Lung (tissue), 11 donors: ENCODE measurements at regions not wholly inside any gene's neighbourhood (a gene's known extent, or its start where the extent isn't known, plus 50 kb on each side); places are given as distances from the start of the nearest gene placed in this dataset.

Source experiments
- ATAC-seq: fragments of 200-7000 bp; cut with Tn5 transposase; one replicate; pipeline ENCODE4 v1.9.1; 2020; ENCODE audit warnings: moderate number of reproducible peaks; ENCODE audit not compliant: insufficient read depth, low FRiP score
- DNase-seq, 3 donors: peaks; one replicate each; pipeline ENCODE4 v3.0.0-alpha.2; 2013 to 2017
- H3K27ac ChIP-seq, 2 donors: one replicate each; pipeline ENCODE4 v1.5.1; 2013; ENCODE audit warnings: mild to moderate bottlenecking in 2 of 2, moderate library complexity in 2 of 2, control low read depth in 1 of 2, inconsistent platforms in 1 of 2, low read depth in 1 of 2, low read length in 1 of 2
- H3K27me3 ChIP-seq, 3 donors: one replicate each; pipeline ENCODE4 v1.5.1; 2013; ENCODE audit warnings: low read length in 2 of 3; ENCODE audit not compliant: control insufficient read depth in 3 of 3, insufficient read depth in 3 of 3
- H3K36me3 ChIP-seq, 4 donors: one replicate each; pipeline ENCODE4 v1.5.1; 2013; ENCODE audit warnings: low read length in 4 of 4, mild to moderate bottlenecking in 1 of 4, moderate library complexity in 1 of 4; ENCODE audit not compliant: control insufficient read depth in 4 of 4, insufficient read depth in 4 of 4
- H3K4me1 ChIP-seq, 5 donors: one replicate each; pipeline ENCODE4 v1.5.1; 2013; ENCODE audit warnings: low read length in 5 of 5, mild to moderate bottlenecking in 2 of 5, moderate library complexity in 1 of 5; ENCODE audit not compliant: control insufficient read depth in 5 of 5, insufficient read depth in 5 of 5
- H3K4me3 ChIP-seq: one replicate; pipeline ENCODE4 v1.5.1; 2013; ENCODE audit warnings: mild to moderate bottlenecking, control low read depth, moderate library complexity
- H3K9ac ChIP-seq, 2 donors: one replicate each; pipeline ENCODE4 v1.5.1; 2013; ENCODE audit warnings: low read length in 2 of 2, control low read depth in 1 of 2; ENCODE audit not compliant: insufficient read depth in 1 of 2
- H3K9me3 ChIP-seq, 4 donors: one replicate each; pipeline ENCODE4 v1.5.1; 2013; ENCODE audit warnings: low read length in 3 of 4, mild to moderate bottlenecking in 1 of 4, moderate library complexity in 1 of 4; ENCODE audit not compliant: control insufficient read depth in 4 of 4, insufficient read depth in 3 of 4
- CTCF ChIP-seq: IDR thresholded peaks from 2 replicates; pipeline ENCODE4 v1.5.1; 2012; ENCODE audit warnings: mild to moderate bottlenecking; ENCODE audit errors: control extremely low read depth, extremely low read depth
- WGBS, 2 donors: extraction: QIAGEN DNeasy Blood & Tissue Kit; methylation state at CpG; one replicate each; pipeline ENCODE4 v1.1.7; 2013; 5-methylcytosine and 5-hydroxymethylcytosine counted together
- donor health status: control.
- donor health status: control.
- donor health status: Bipolar disorder and iron deficiency.
- donor health status: healthy.
- donor health status: DM: yes; HTN: yes; CAD: no.

DNA sequence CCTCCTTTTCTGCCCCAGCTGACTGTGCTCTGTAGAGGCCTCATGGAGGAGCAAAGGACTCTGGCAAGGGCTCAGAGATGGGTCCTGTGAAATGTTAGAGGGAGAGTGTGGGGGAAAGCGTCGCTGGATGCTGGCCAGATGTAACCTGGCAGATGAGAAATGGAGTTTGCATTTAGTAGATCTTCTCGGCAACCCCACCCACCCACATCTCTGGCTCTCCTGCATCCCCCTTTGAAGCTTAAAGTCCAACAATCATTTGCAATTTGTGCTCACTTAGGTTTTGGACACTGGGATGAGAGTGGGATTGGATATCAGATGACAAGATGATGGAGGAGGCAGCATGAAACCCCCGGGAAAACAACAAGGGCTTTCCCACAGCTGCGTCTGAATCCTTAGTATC lies 523.6 kb upstream of the MCTP2 start:
- TF ChIP-seq CTCF, result no peak
- no peak overlapping the region for H3K9ac ChIP-seq
- H3K27me3 ChIP-seq, result no peaks in the 10 kb centered on the region
- no peak for DNase-seq
- H3K4me1 ChIP-seq, result no peaks in the 10 kb centered on the region
- no peak overlapping the region for H3K27ac ChIP-seq
- no peak for ATAC-seq
- 61 to 81% methylated on average over 5 of the region's 5 CpGs for WGBS, 2 donors
- H3K4me3 ChIP-seq, result no peak overlapping the region
- H3K9me3 ChIP-seq, result no peaks in the 10 kb centered on the region
- no peaks in the 10 kb centered on the region for H3K36me3 ChIP-seq

DNA sequence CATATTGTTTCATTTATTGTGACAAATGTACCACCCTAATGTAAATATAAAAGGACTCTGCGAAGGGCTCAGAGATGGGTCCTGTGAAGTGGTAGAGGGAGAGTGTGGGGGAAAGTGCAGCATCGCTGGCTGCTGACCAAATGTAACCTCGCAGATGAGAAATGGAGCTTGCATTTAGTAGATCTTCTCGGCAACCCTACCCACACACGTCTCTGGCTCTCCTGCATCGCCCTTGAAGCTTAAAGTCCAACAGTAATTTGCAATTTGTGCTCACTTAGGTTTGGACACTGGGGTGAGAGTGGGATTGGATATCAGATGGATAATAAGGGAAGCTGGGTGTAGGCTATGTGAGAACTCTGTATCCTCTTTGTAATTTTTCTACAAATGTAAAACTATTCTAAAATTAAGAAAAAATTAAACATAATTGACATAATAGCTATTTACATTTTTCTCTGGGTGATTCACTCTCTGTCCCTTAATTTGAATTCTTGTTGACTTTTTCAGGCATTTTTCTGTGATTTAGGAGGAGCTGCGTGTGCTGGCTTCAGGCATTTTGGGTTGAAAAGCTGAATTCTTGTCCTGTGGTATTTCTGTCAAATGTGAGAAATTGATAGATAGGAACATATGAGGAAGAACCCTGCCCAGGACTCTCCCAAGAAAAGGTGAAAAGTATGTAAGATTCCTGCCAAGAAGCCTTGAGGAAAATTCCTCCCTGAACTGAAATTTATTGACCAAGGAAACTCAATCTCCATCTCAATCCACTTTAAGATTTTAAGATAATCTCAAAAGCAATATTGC lies 524.7 kb upstream of the MCTP2 start:
- Histone ChIP-seq H3K4me1 (no peaks in the 10 kb centered on the region), H3K36me3 (no peaks in the 10 kb centered on the region), H3K9me3 (no peaks in the 10 kb centered on the region), H3K9ac (no peak overlapping the region), H3K4me3 (no peak overlapping the region), H3K27me3 (no peaks in the 10 kb centered on the region), H3K27ac (no peak overlapping the region)
- no peak for TF ChIP-seq CTCF
- peak in 1 of 3 donors; percentile 10 for DNase-seq
- 74 to 78% methylated on average over 7 of the region's 7 CpGs for WGBS, 2 donors
- ATAC-seq, result no peak

DNA sequence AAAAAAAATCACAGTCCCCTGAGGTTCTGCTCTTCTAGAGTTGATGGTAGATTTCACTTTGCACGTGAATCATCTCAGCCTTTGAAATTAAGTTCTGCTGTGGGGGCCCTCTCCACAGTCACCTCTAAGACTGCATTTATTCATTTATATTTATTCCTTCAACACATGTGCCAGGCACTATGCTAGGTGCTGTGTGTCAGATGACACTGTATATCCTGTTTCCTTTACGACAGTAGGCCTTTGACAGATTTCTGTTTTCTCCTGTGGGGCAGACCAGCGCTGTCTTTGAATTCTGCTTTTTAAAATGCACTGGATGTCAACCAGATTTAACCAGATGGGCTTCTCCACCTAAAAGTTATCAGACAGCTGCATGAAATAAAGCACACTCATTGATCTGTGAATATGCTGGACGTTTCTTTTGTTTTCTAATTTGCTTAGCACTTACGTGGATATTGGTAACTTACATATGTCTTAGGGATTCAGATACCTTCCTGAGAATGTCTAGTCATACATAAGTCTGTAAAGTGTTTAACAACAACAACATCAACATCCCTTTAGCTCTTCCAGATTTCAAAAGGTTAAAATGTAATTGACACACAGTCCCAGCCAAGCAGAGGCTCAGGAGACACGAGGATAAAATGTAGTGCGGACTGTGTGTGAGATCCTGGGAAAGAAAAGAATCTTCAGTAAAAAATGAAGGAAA lies 525.5 kb upstream of the MCTP2 start:
- peak in 1 of 3 donors; percentile 7 for DNase-seq
- Histone ChIP-seq H3K36me3 (no peaks in the 10 kb centered on the region), H3K27me3 (no peaks in the 10 kb centered on the region), H3K9ac (no peak overlapping the region), H3K9me3 (no peaks in the 10 kb centered on the region), H3K4me3 (no peak overlapping the region), H3K27ac (no peak overlapping the region), H3K4me1 (no peaks in the 10 kb centered on the region)
- no peak for TF ChIP-seq CTCF
- 72 to 83% methylated on average over 7 of the region's 7 CpGs for WGBS, 2 donors
- no peak for ATAC-seq
